ENCODE measurements at regions not wholly inside any gene's neighbourhood (a gene's known extent, or its start where the extent isn't known, plus 50 kb on each side); places are given as distances from the start of the nearest gene placed in this dataset.
A peak's percentile ranks its signal among the peaks of the same experiment; 100 is the strongest.

GRCh38 chr6:128725271-128726233 lies 157.4 kb upstream of the LAMA2 start:
- Histone ChIP-seq H3K9me3 (ENCODE audit: control insufficient read depth, low read depth, low read length) (no peaks in the 10 kb centered on the region), H3K27ac (ENCODE audit: control insufficient read depth, insufficient read depth, low read length) (no peak overlapping the region), H3K4me1 (ENCODE audit: control insufficient read depth, extremely low read depth, insufficient read depth, low read length) (no peaks in the 10 kb centered on the region), H4K20me1 (ENCODE audit: control insufficient read depth, extremely low read depth, insufficient read depth, low read length) (no peaks in the 10 kb centered on the region), H3K36me3 (ENCODE audit: control insufficient read depth in 2 of 2, extremely low read depth in 1 of 2, insufficient read depth in 2 of 2, low read length in 2 of 2) (no peaks in the 10 kb centered on the region), H3K79me2 (ENCODE audit: control insufficient read depth, insufficient read depth, low read length) (no peaks in the 10 kb centered on the region), H3K9ac (ENCODE audit: control insufficient read depth, extremely low read depth, insufficient read depth, low read length) (no peak overlapping the region), H3K4me2 (ENCODE audit: control insufficient read depth, extremely low read depth, insufficient read depth, low read depth, low read length) (no peak overlapping the region), H3K27me3 (ENCODE audit: control insufficient read depth, extremely low read depth, insufficient read depth, low read length) (no peaks in the 10 kb centered on the region), H3K4me3 (ENCODE audit: control insufficient read depth in 2 of 3, extremely low read depth in 1 of 3, insufficient read depth in 2 of 3, low read depth in 1 of 3, low read length in 3 of 3) (no peak overlapping the region), H3K9me1 (ENCODE audit: control insufficient read depth, extremely low read depth, insufficient read depth, low read length) (no peaks in the 10 kb centered on the region), H2AFZ (ENCODE audit: control insufficient read depth, low read length) (no peak overlapping the region)
- dilution Hi-C loops (cut with MboI; ENCODE audit: extremely low pct_ligation_motif_present, low sequenced_read_pairs): no loop called here
- TF ChIP-seq CTCF (optimal IDR thresholded peaks at IDR 0.05 in 1 of 3, IDR thresholded peaks at IDR 0.05 in 1 of 3, conservative IDR thresholded peaks at IDR 0.05 in 1 of 3; ENCODE audit: extremely low read depth in 1 of 3, insufficient read depth in 2 of 3, low read length in 3 of 3): peak in 2 of 3 experiments; percentile 44 to 56
- TF ChIP-seq EZH2 (IDR thresholded peaks at IDR 0.05; ENCODE audit: low read length): no peak
- FAIRE-seq: peak; percentile 29
- no peak for DNase-seq (ENCODE audit: low read depth, low spot score)

GRCh38 chr6:128724738-128725137 lies 158.2 kb upstream of the LAMA2 start:
- no peak for FAIRE-seq
- H3K27ac ChIP-seq (ENCODE audit: control insufficient read depth, insufficient read depth, low read length): no peak overlapping the region
- TF ChIP-seq CTCF (optimal IDR thresholded peaks at IDR 0.05 in 1 of 3, IDR thresholded peaks at IDR 0.05 in 1 of 3, conservative IDR thresholded peaks at IDR 0.05 in 1 of 3; ENCODE audit: extremely low read depth in 1 of 3, insufficient read depth in 2 of 3, low read length in 3 of 3) (no peak), EZH2 (IDR thresholded peaks at IDR 0.05; ENCODE audit: low read length) (no peak)

More at GRCh38 chr6:128724738-128725137, 158.2 kb upstream of the LAMA2 start:
- Histone ChIP-seq H3K4me1 (ENCODE audit: control insufficient read depth, extremely low read depth, insufficient read depth, low read length) (no peaks in the 10 kb centered on the region), H3K27me3 (ENCODE audit: control insufficient read depth, extremely low read depth, insufficient read depth, low read length) (no peaks in the 10 kb centered on the region), H3K79me2 (ENCODE audit: control insufficient read depth, insufficient read depth, low read length) (no peaks in the 10 kb centered on the region), H3K4me2 (ENCODE audit: control insufficient read depth, extremely low read depth, insufficient read depth, low read depth, low read length) (no peak overlapping the region), H3K9ac (ENCODE audit: control insufficient read depth, extremely low read depth, insufficient read depth, low read length) (no peak overlapping the region), H3K9me1 (ENCODE audit: control insufficient read depth, extremely low read depth, insufficient read depth, low read length) (no peaks in the 10 kb centered on the region), H3K9me3 (ENCODE audit: control insufficient read depth, low read depth, low read length) (no peaks in the 10 kb centered on the region), H3K4me3 (ENCODE audit: control insufficient read depth in 2 of 3, extremely low read depth in 1 of 3, insufficient read depth in 2 of 3, low read depth in 1 of 3, low read length in 3 of 3) (no peak overlapping the region), H3K36me3 (ENCODE audit: control insufficient read depth in 2 of 2, extremely low read depth in 1 of 2, insufficient read depth in 2 of 2, low read length in 2 of 2) (no peaks in the 10 kb centered on the region), H2AFZ (ENCODE audit: control insufficient read depth, low read length) (no peak overlapping the region), H4K20me1 (ENCODE audit: control insufficient read depth, extremely low read depth, insufficient read depth, low read length) (no peaks in the 10 kb centered on the region)
- DNase-seq (ENCODE audit: low read depth, low spot score): no peak
- dilution Hi-C loops (cut with MboI; ENCODE audit: extremely low pct_ligation_motif_present, low sequenced_read_pairs): no loop called here
